NCI-H345 (cell line): ENCODE measurements at regions not wholly inside any gene's neighbourhood (a gene's known extent, or its start where the extent isn't known, plus 50 kb on each side); places are given as distances from the start of the nearest gene placed in this dataset.

Source experiments
- DNase-seq: peaks from one replicate; lab custom pipeline; 2025; lab: John Stamatoyannopoulos, UW

- DNase-seq = no peak
These were observed 258.9 kb downstream of the TAF11L14 start for GRCh38 chr5:17893026-17893635.

- DNase-seq = no peak
These were observed 261.2 kb downstream of the TAF11L14 start for GRCh38 chr5:17895288-17896033.

- no peak for DNase-seq
These were observed 262.3 kb downstream of the TAF11L14 start for GRCh38 chr5:17896605-17897004.

- peak; percentile 83 for DNase-seq
These were observed 263.5 kb downstream of the TAF11L14 start for GRCh38 chr5:17897776-17898175.

GRCh38 chr5:17898766-17899165 lies 264.5 kb downstream of the TAF11L14 start:
- DNase-seq = no peak

GRCh38 chr5:17907094-17907493 lies 272.8 kb downstream of the TAF11L14 start:
- no peak for DNase-seq

GRCh38 chr5:17910318-17910717 lies 276.1 kb downstream of the TAF11L14 start:
- DNase-seq = no peak

GRCh38 chr5:17912794-17913193 lies 278.5 kb downstream of the TAF11L14 start:
- DNase-seq = no peak

- DNase-seq = no peak
These were observed 282.2 kb downstream of the TAF11L14 start for GRCh38 chr5:17916446-17916845.

GRCh38 chr5:17917465-17917864 lies 283.2 kb downstream of the TAF11L14 start:
- DNase-seq = no peak

GRCh38 chr5:17918373-17919104 lies 284.3 kb downstream of the TAF11L14 start:
- no peak for DNase-seq

- DNase-seq = no peak
These were observed 291.0 kb downstream of the TAF11L14 start for GRCh38 chr5:17925276-17925675.

GRCh38 chr5:17928581-17928981 lies 294.3 kb downstream of the TAF11L14 start:
- no peak for DNase-seq

GRCh38 chr5:17929171-17929570 lies 294.9 kb downstream of the TAF11L14 start:
- no peak for DNase-seq

GRCh38 chr5:17930346-17930745 lies 296.1 kb downstream of the TAF11L14 start:
- no peak for DNase-seq

- DNase-seq = no peak
These were observed 309.8 kb downstream of the TAF11L14 start for GRCh38 chr5:17944046-17944445.

GRCh38 chr5:17947029-17947428 lies 312.8 kb downstream of the TAF11L14 start:
- DNase-seq = no peak

GRCh38 chr5:17951392-17952169 lies 317.3 kb downstream of the TAF11L14 start:
- DNase-seq = peak; percentile 71

GRCh38 chr5:17952231-17952630 lies 318.0 kb downstream of the TAF11L14 start:
- DNase-seq = no peak

GRCh38 chr5:17964067-17964466 lies 329.8 kb downstream of the TAF11L14 start:
- no peak for DNase-seq

- DNase-seq = peak; percentile 60
These were observed 332.6 kb downstream of the TAF11L14 start for GRCh38 chr5:17966640-17967402.
